NCI-H748 (cell line): ENCODE measurements at regions not wholly inside any gene's neighbourhood (a gene's known extent, or its start where the extent isn't known, plus 50 kb on each side); places are given as distances from the start of the nearest gene placed in this dataset.

Source experiments
- DNase-seq: peaks from one replicate; lab custom pipeline; 2025; ENCODE audit not compliant: unreplicated experiment; lab: John Stamatoyannopoulos, UW

DNA sequence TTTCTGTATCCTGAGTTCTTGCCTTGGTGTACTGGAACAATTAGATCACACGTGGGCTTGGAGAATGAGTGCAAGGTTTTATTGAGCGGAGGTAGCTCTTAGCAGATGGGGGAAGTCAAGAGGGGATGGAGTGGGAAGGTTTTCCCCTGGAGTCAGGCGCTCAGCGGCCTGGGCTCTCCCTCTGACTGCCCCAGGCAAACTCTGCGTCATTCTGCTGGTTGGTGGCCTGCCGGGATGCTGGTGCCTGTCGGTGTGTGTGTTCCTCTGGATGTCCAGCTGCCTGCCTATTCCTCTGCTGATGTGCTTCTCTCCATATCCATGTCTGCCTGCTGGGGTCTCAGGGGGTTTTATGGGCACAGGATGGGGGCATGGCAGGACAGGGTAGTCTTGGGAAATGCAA, 111.0 kb downstream of the TRIB2 start:
- no peak for DNase-seq

DNA sequence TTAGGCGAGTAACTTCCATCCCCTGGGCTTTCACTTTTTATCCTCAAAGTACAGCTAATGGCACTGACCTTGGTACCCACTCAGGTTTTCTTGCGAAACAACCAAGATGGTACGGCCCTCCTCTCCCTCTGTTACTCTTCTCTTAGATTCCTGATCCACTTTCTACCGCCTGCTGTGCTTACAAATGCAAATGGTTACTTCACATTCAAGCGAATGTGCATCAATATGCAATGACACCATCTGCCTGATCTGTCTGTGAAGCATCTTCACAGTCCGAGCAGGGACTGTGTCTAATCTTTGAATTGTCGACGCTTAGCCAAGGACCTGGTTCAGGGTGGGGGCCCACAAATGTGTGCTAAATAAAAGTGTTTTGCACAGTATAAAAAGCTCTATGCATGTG, 112.2 kb downstream of the TRIB2 start:
- DNase-seq: no peak

DNA sequence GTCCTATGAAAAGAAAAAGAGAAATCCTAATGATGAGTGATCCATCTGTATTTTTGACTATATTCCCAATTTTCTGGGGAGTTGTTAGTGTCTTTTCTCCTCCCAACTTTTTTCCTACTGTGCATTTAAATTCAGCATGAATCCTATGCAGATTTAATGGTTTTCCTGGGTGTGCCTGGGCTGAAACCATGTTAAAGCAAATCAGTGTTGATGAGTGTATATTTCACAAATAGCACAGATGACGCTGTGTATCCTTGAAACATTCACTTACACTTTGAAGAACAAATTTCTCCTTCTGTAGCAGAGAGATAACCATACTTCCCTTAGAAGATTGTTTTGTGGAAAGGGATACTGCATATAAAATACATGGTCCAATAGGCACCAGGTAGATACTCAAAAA, 114.3 kb downstream of the TRIB2 start:
- no peak for DNase-seq

DNA sequence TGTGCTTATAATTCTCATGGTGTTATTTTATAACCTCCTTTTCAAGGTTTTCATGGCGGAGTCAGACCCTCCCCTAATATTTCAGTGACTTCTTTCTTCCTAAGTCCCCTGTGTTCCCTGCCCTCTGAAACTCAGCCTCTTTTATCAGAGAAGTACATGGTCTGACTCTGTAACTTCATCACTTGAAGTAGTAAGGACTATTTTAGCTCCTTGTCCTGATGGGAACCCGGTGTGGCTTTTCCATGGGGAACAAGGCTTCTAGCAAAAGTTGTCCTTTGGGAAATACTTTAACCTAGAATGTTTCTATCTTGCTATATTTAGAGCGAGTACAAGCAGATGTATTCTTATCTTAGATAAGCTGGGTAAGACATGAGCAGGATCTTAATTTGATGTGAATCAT, 117.5 kb downstream of the TRIB2 start:
- DNase-seq: no peak

DNA sequence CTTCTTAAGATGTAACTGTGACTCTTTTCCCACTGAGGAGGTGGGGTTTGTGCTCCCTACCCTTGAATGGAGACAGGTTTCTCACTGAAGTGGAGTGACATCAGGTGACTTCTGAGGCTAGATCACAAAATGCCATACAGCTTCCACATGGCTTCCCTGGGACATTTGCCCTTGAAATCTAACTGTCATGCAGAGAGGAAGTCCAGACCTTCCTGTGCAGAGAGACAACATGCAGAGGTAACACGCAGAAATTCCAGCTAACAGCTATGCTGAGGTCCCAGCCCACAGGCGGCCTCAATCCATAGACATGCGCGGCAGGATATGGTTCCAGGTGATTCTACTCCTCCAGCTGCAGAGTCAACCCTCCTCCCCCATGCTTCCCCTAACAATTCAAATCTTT, 119.0 kb downstream of the TRIB2 start:
- DNase-seq: no peak

DNA sequence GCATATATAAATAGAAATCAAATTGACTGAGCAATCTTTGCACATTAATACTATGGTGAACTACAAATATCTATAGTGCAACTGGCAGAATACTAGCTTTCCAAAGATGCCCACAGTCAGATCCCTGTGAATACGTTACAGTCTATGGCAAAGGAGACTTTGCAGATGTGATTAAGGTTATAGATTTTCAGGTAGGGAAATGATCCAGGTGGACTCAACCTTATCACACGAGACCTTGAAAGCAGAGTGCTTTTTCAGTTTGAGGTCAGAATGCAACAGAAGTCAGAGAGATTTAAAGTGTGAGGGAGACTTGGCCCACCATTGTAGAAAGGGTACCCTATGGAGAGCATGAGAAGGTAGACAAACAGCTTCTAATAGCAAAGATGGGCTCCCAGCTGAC, 122.6 kb downstream of the TRIB2 start:
- no peak for DNase-seq

DNA sequence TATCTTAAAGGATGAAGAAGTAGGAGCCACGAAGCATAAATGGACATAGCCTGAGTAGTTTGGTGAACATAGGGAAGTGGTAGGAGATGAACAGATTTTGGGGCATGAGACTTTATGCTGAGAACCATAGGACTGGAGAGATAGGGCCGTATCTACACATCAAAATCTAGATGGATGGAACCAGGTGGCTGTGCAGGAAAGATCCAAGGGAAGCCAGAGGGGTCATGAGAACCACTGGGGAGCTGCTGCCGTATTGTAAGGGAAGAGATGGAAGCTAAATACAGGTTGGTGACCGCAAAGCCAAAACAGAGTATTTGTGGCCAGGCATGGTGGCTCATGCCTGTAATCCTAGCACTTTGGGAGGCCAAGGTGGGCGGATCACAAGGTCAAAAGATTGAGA, 124.3 kb downstream of the TRIB2 start:
- no peak for DNase-seq

DNA sequence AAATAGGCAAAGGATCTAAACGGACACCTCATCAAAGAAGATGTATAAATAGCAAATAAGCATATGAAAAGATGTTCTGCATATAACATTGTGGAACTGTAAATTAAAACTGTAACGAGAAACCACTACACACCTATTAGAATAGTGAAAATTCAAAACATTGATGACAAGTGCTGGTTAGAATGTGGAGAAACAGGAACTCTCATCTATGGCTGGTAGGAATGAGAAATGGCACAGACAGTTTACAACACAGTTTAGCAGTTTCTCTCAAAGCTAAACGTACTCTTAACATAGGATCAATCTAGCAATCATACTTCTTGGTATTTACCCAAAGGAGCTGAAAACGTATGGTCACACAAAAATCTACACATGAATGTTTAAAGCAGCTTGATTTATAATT, 126.2 kb downstream of the TRIB2 start:
- DNase-seq: no peak

DNA sequence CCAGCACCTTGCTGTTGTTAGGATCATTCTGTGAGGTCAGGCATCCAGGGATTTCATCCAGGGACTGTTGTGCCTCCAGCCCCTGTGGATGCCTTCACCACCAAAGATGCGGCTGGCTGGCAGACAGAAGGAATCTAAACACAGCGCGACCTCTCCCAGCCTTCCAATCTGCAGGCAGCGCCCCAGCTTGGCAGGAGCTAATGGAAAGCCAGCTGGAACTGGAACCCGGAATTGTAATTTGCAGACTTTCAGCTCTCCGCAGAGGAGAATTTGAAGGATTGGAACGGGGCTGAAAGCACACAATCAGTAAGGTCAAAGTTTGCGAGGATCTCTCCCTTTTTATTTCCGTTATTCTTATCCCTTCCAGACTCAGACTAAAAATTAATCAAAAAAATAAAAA, 127.8 kb downstream of the TRIB2 start:
- DNase-seq: no peak

DNA sequence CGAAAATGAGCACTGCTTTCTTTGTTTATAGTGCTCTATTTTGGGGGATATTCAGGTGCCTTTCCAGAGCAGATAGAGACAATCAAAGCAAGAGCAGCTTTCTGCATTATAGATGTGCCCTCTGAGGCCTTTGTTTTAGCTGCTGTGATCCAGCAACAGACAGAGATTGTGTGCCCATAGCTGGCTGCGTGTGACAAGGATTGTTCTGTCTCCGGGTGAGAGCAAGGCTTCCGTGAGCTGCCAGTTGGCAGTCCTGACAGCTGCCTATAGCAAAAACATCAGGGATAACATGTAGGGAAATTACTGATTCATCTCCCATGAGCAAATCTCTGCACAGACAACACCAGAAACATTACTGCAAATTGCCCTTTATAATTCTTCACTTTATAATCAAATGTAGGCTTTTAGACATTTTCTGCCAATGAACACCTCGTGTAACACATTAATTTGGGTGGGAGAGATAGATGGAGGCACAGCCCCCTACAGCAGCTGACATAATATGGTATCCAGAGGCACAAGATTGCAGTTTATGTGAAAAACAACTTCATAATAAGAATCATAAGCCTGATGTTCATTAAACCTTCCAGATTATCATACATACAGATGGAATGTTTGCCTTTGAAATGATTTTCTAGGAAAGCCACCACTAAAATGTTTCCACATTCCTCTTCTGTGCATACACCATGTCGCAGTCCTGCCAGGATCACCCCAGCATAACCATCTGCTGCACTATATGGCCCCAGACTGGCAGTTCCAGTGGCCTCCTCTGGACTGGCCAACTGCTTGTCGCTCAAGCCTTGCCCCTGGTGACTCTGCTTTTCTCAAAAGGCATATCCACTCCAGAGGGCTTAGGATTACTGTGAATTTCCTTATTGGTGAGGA, 131.2 kb downstream of the TRIB2 start:
- DNase-seq: no peak

DNA sequence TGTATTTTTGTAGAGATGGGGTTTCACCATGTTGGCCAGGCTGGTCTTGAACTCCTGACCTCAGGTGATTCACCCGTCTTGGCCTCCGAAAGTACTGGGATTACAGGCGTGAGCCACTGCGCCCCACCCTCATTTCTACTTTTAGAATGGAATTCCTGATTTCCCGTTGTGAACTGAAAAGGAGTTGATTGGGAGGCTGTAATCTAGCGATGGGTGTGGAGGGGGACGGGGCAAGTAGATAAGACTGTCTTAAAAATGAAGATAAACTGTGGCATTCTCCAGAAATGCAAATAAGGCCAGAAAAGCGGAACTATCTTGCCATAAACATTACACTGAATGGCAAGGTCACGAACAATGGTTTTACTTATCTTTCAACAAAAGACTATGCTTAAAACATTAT, 135.4 kb downstream of the TRIB2 start:
- DNase-seq: no peak

DNA sequence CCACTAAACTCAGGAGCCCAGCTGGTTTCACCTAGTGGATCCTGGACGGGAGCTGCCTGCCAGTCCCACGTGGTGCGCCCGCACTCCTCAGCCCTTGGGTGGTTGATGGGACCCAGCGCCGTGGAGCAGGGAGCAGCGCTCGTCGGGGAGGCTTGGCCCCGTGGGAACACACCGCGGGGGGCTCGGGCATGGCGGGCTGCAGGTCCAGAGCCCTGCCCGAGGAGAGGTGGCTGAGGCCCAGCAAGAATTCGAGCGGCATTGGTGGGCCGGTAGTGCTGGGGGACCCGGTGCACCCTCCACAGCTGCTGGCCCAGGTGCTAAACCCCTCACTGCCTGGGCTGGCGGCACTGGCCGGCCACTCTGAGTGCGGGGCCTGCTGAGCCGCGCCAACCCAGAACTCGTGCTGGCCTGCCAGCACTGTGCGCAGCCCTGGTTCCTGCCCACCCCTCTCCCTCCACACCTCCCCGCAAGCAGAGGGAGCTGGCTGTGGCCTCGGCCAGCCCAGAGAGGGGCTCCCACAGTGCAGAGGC, 137.3 kb downstream of the TRIB2 start:
- DNase-seq: no peak

DNA sequence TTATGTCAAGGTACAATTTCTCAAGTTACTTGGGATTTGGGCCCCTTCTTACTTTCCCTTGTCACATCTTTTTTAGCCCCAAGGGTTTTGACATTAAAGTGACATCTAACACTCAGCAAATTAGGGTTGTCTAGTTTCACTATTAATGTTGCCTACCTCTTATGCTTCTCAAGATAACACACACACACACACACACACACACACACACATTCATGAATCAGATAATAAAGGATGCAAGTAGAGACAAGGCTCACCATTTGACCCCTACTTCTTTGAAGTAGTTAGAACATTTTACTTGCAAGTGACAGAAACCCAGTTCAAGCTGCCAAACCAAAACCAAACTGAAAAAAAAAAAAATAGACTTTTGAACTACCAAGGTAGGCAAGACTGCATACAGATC, 138.8 kb downstream of the TRIB2 start:
- no peak for DNase-seq

DNA sequence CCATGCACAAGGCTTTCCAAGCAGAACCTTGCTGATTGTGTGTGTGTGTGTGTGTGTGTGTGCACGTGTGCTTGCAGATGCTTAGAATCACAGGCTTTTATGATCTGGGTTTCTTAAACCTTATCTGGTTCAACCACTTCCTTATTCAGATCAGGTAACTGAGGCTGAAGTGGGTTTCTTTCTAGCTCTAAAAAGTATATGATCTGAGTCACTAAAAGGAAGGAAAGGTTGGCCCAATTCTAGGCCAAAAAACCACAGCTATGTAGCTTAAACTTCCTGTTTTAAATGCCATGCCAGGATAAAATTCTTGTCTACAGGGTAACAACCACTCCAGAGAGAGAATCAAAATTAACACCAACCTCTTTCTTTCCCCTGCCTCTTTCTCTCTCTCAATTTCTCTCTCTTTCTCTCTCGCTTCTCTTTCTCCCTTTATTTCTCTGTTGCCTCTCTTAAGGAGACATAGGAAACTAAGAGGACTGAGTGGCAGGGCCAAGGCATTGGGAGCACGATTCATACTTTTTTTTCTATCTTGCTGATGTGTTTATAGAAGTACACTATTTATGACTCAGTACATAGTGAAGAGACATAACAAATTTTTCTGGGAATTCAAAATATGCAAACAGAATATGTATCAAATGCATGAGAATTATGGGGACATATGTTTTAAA, 140.3 kb downstream of the TRIB2 start:
- no peak for DNase-seq

DNA sequence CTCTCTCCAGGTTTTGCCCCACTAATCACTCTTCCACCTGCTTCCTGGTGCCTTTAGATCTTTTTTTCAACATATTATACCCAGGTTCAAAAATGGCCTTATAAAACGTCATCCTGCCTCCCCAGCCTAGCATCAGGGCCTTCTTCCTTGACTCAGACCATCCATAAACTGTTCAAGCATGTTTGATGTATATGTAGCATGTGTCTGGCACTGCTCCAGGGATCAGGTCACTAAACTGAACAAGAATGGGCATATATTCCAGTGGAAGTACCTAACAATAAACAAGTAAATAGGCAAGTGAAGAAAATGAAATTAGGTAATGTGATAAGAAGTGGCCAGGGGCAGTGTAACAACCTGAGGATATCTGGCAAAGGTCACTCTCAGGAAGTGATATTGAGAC, 141.2 kb downstream of the TRIB2 start:
- DNase-seq: no peak

DNA sequence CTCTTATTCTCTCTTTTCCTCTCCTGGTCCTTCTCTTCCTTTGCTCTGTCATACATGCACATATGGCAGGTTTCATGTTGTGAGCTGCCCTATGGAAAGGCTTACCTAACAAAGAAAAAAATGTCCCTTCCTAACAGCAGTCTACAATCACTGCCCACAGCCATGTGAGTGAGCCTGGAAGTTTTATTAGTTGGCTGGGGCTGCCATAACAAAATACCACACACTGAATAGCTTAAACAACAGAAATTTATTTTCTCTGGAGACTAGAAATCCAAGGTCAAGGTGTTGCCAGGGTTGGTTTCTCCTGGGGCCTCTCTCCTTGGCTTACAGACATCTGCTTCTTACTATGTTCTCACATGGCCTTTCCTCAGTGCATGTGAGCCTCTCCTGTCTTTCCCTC, 142.1 kb downstream of the TRIB2 start:
- no peak for DNase-seq

DNA sequence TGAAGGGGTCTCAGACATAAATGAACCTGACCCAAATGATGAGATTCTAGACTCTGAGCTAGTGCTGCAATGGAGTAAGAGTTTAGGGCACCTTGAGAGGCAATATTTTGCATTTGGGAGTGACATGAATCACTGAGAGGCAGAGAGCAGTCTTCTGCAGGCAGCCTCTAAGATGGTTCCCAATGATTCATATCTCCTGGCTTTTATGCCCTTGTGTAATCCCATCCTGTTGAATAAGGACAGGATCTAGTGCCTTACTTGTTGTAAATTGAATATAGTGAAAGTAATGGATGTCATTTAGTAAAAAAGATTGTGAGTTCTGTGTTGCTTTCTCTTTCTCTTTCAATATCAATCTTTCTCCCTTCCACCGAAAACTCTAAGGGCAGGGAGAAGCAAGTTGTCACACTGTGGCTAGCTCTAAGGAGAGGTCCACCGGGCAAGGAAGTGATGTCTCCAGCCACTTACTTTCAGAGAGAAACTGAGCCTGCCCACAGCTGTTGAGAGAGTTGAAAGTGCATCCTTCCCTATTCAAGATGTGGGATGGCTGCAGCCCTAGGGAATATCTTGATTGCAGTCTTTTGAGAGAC, 144.7 kb downstream of the TRIB2 start:
- no peak for DNase-seq

DNA sequence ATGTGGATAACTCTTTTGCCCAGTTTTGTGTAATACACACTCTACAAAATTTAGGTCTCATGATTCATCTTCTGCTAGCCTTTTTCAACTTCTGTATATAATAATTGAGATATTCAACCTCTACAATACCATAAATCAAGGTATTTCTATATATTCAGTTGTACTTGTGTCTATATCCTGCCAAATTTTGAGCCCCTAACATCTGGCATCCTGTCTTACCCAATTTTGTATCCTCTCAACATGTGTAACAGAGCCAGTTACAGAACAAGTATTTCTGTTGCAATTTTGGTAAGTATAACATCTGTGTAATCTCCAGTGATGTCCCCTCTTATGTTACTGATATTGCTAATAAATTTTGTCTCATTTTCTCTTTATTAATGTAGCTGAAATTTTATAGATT, 145.8 kb downstream of the TRIB2 start:
- DNase-seq: no peak

DNA sequence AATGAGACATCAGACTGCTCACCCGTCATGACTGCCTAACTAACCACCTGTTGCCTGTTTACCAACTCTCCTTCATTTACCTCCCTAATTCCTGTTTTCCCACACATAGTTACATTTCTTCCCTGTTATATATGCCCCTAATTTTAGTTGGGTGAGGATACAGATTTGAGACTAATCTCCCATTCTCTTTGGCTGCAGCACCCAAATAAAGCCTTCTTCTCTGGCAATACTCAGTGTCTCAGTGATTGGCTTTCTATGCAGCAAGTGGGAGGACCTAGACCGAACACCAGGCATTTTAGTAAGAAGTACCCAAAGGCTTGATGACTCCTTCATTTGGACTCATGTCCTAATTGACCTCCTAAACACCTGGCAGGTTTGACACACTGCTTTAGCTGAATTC, 147.2 kb downstream of the TRIB2 start:
- DNase-seq: no peak

DNA sequence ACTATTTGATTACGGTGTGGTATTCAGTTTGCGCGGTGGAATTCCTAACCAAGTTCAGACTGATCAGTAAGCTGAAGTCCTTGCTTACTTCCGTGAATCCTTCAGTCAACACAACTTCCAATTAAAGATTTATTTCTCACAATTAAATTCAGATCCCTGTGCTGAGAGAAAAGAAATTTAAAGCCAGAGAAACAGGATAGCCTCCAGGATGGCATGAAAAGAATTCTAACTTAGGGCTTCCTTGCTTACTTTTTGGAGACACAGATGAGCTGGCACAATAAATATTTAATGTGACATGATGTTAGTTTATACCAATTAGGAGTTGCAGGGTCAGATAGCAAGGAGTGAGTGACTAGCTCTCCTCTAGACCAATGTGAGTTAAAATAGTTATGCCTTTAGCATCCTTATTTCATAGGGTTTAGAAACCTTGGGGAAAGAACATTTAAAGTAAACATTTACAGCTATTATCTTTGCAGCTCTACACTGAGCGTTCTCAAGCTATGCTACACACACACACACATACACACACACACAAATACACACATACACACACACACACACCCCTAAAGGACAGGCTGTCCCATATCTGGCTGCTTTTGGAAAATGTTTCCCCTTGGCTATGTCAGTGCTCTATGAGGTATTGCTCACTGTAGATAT, 151.0 kb downstream of the TRIB2 start:
- DNase-seq: no peak

DNA sequence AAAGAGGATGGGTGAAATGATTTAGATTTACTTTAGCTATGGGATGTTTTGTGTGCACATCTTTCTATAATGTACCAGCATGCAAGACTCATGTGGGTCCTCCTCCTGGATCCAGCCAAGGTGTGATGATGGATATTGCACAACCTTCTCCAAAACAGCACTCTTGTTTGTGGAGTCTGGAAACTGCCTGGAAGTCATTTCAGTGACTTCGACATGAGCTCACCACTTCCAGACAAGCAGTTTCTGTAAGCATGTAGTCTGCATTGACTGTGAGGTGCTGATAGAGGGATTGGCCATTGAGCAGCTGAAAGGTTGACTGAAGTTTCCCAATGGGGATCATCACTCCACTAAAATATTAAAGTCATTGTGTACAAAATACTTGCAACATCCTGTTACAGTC, 154.0 kb downstream of the TRIB2 start:
- DNase-seq: no peak
